Colonic mucosa (tissue), 4 donors: ENCODE measurements at regions not wholly inside any gene's neighbourhood (a gene's known extent, or its start where the extent isn't known, plus 50 kb on each side); places are given as distances from the start of the nearest gene placed in this dataset.

Source experiments
- DNase-seq: peaks from one replicate; pipeline ENCODE4 v3.0.0-alpha.2; 2020
- H3K27ac ChIP-seq: fragments of 200-600 bp; one replicate; pipeline ENCODE4 v1.8.0; 2021
- H3K27me3 ChIP-seq: fragments of 200-600 bp; one replicate; pipeline ENCODE4 v1.8.0; 2021
- H3K36me3 ChIP-seq: fragments of 200-600 bp; one replicate; pipeline ENCODE4 v1.8.0; 2021
- H3K4me1 ChIP-seq: fragments of 200-600 bp; one replicate; pipeline ENCODE4 v1.8.0; 2021; ENCODE audit warnings: mild to moderate bottlenecking
- H3K4me3 ChIP-seq: fragments of 200-600 bp; one replicate; pipeline ENCODE4 v1.8.0; 2021
- H3K9ac ChIP-seq, 2 donors: one replicate each; pipeline ENCODE4 v1.7.0; 2013; ENCODE audit warnings: control low read depth in 2 of 2, low read depth in 2 of 2, low read length in 2 of 2
- H3K9me3 ChIP-seq: fragments of 200-600 bp; one replicate; pipeline ENCODE4 v1.8.0; 2021
- CTCF ChIP-seq: fragments of 200-600 bp; IDR thresholded peaks from one replicate; pipeline ENCODE4 v1.8.0; 2022; ENCODE audit warnings: antibody characterized with exemption, mild to moderate bottlenecking
- intact Hi-C: fragments of 100-400 bp; cut with DNase I; formaldehyde crosslinking; loops from one replicate; pipeline ENCODE4 v1.14.1; 2022
- donor health status: healthy.
- donor health status: DM: no; HTN: no; CAD: no.
- donor health status: DM: no; HTN: no; CAD: no.

- no peak overlapping the region for H3K4me3 ChIP-seq
- H3K4me1 ChIP-seq = no peaks in the 10 kb centered on the region
- intact Hi-C loops = no loop called here
- TF ChIP-seq CTCF = no peak
- DNase-seq = no peak
- no peak overlapping the region for H3K9ac ChIP-seq
- H3K36me3 ChIP-seq = no peaks in the 10 kb centered on the region
- H3K9me3 ChIP-seq = no peaks in the 10 kb centered on the region
- H3K27me3 ChIP-seq = no peaks in the 10 kb centered on the region
- H3K27ac ChIP-seq = no peak overlapping the region
Measured at GRCh38 chr11:29773656-29774264, 243.1 kb downstream of the KCNA4 start.

- no peak overlapping the region for H3K9ac ChIP-seq
- H3K27me3 ChIP-seq = no peaks in the 10 kb centered on the region
- DNase-seq = no peak
- intact Hi-C loops = no loop called here
- H3K36me3 ChIP-seq = no peaks in the 10 kb centered on the region
- TF ChIP-seq CTCF = no peak
- no peak overlapping the region for H3K4me3 ChIP-seq
- no peaks in the 10 kb centered on the region for H3K4me1 ChIP-seq
- H3K9me3 ChIP-seq = no peaks in the 10 kb centered on the region
- no peak overlapping the region for H3K27ac ChIP-seq
Measured at GRCh38 chr11:29756871-29757270, 260.0 kb downstream of the KCNA4 start.

GRCh38 chr11:29755474-29755873 is 261.4 kb downstream of the KCNA4 start:
- no peak overlapping the region for H3K9ac ChIP-seq
- H3K27me3 ChIP-seq = no peaks in the 10 kb centered on the region
- no peaks in the 10 kb centered on the region for H3K4me1 ChIP-seq
- H3K36me3 ChIP-seq = no peaks in the 10 kb centered on the region
- no peak for TF ChIP-seq CTCF
- no peak overlapping the region for H3K27ac ChIP-seq
- no peaks in the 10 kb centered on the region for H3K9me3 ChIP-seq
- DNase-seq = no peak
- intact Hi-C loops = no loop called here
- no peak overlapping the region for H3K4me3 ChIP-seq

GRCh38 chr11:29751618-29752017 is 265.2 kb downstream of the KCNA4 start:
- Histone ChIP-seq H3K27me3 (no peaks in the 10 kb centered on the region), H3K9ac (no peak overlapping the region), H3K36me3 (no peaks in the 10 kb centered on the region), H3K4me1 (no peaks in the 10 kb centered on the region), H3K9me3 (no peaks in the 10 kb centered on the region), H3K4me3 (no peak overlapping the region), H3K27ac (no peak overlapping the region)
- TF ChIP-seq CTCF = no peak
- DNase-seq = no peak
- intact Hi-C loops = no loop called here

- H3K4me3 ChIP-seq = no peak overlapping the region
- no peak overlapping the region for H3K27ac ChIP-seq
- no peaks in the 10 kb centered on the region for H3K9me3 ChIP-seq
- H3K9ac ChIP-seq = no peak overlapping the region
- H3K27me3 ChIP-seq = no peaks in the 10 kb centered on the region
- intact Hi-C loops = no loop called here
- no peaks in the 10 kb centered on the region for H3K4me1 ChIP-seq
- no peaks in the 10 kb centered on the region for H3K36me3 ChIP-seq
- TF ChIP-seq CTCF = no peak
- no peak for DNase-seq
Measured at GRCh38 chr11:29750392-29750791, 266.4 kb downstream of the KCNA4 start.
